Hepatic stellate cell (primary cell): ENCODE measurements at regions not wholly inside any gene's neighbourhood (a gene's known extent, or its start where the extent isn't known, plus 50 kb on each side); places are given as distances from the start of the nearest gene placed in this dataset.

Experiments used
- DNase-seq: peaks from one replicate; pipeline ENCODE4 v3.0.0; 2011; ENCODE audit warnings: low spot score

GRCh38 chr20:6956056-6956455 lies 188.6 kb downstream of the BMP2 start:
- DNase-seq, result no peak

- DNase-seq, result no peak
Observed at GRCh38 chr20:6956574-6956973, 189.1 kb downstream of the BMP2 start.

- DNase-seq, result no peak
Observed at GRCh38 chr20:6959900-6960312, 192.4 kb downstream of the BMP2 start.

- DNase-seq, result no peak
Observed at GRCh38 chr20:6966721-6967120, 199.2 kb downstream of the BMP2 start.

- no peak for DNase-seq
Observed at GRCh38 chr20:6974838-6975237, 207.4 kb downstream of the BMP2 start.

- no peak for DNase-seq
Observed at GRCh38 chr20:6975311-6975710, 207.8 kb downstream of the BMP2 start.

GRCh38 chr20:6976106-6976900 lies 208.8 kb downstream of the BMP2 start:
- DNase-seq, result no peak

- no peak for DNase-seq
Observed at GRCh38 chr20:6979621-6980020, 212.1 kb downstream of the BMP2 start.

GRCh38 chr20:6993011-6993410 lies 225.5 kb downstream of the BMP2 start:
- no peak for DNase-seq

GRCh38 chr20:6993511-6993910 lies 226.0 kb downstream of the BMP2 start:
- DNase-seq, result no peak

- DNase-seq, result no peak
Observed at GRCh38 chr20:6994452-6994851, 227.0 kb downstream of the BMP2 start.

- no peak for DNase-seq
Observed at GRCh38 chr20:6998909-6999308, 231.4 kb downstream of the BMP2 start.

- DNase-seq, result no peak
Observed at GRCh38 chr20:6999381-6999780, 231.9 kb downstream of the BMP2 start.

GRCh38 chr20:7003598-7003997 lies 236.1 kb downstream of the BMP2 start:
- DNase-seq, result no peak

GRCh38 chr20:7004801-7005200 lies 237.3 kb downstream of the BMP2 start:
- no peak for DNase-seq

- no peak for DNase-seq
Observed at GRCh38 chr20:7010527-7010926, 243.0 kb downstream of the BMP2 start.

GRCh38 chr20:7015257-7015656 lies 247.8 kb downstream of the BMP2 start:
- DNase-seq, result no peak

GRCh38 chr20:7022597-7022996 lies 255.1 kb downstream of the BMP2 start:
- DNase-seq, result no peak

GRCh38 chr20:7025635-7026034 lies 258.1 kb downstream of the BMP2 start:
- DNase-seq, result no peak

- DNase-seq, result no peak
Observed at GRCh38 chr20:7029019-7029418, 261.5 kb downstream of the BMP2 start.

- DNase-seq, result no peak
Observed at GRCh38 chr20:7031222-7031621, 263.7 kb downstream of the BMP2 start.

GRCh38 chr20:7038029-7038428 lies 270.5 kb downstream of the BMP2 start:
- no peak for DNase-seq

GRCh38 chr20:7057611-7058010 lies 290.1 kb downstream of the BMP2 start:
- DNase-seq, result no peak

- DNase-seq, result no peak
Observed at GRCh38 chr20:7078804-7079203, 311.3 kb downstream of the BMP2 start.
